WI38 (cell line): ENCODE measurements at regions not wholly inside any gene's neighbourhood (a gene's known extent, or its start where the extent isn't known, plus 50 kb on each side); places are given as distances from the start of the nearest gene placed in this dataset.

Experiments used
- H3K4me3 ChIP-seq: 2 replicates; pipeline ENCODE4 v1.5.1; 2011; ENCODE audit warnings: low read depth, mild to moderate bottlenecking, control low read depth, low read length
- CTCF ChIP-seq: IDR thresholded peaks from 2 replicates; pipeline ENCODE4 v1.5.1; 2012; ENCODE audit warnings: low read depth, mild to moderate bottlenecking, control low read depth, low read length

GRCh38 chr3:102170545-102170944 lies 264.3 kb upstream of the ZPLD1 start:
- no peak for TF ChIP-seq CTCF
- no peak overlapping the region for H3K4me3 ChIP-seq

- TF ChIP-seq CTCF = no peak
- H3K4me3 ChIP-seq = no peak overlapping the region
Measured at GRCh38 chr3:102174312-102174712, 260.5 kb upstream of the ZPLD1 start.

- TF ChIP-seq CTCF = no peak
- no peak overlapping the region for H3K4me3 ChIP-seq
Measured at GRCh38 chr3:102174832-102175374, 259.9 kb upstream of the ZPLD1 start.

GRCh38 chr3:102176333-102177050 lies 258.3 kb upstream of the ZPLD1 start:
- TF ChIP-seq CTCF = no peak
- H3K4me3 ChIP-seq = no peak overlapping the region

GRCh38 chr3:102177075-102177755 lies 257.6 kb upstream of the ZPLD1 start:
- no peak for TF ChIP-seq CTCF
- no peak overlapping the region for H3K4me3 ChIP-seq

GRCh38 chr3:102178817-102179216 lies 256.0 kb upstream of the ZPLD1 start:
- no peak for TF ChIP-seq CTCF
- no peak overlapping the region for H3K4me3 ChIP-seq

- no peak for TF ChIP-seq CTCF
- H3K4me3 ChIP-seq = no peak overlapping the region
Measured at GRCh38 chr3:102179326-102180177, 255.3 kb upstream of the ZPLD1 start.
